ENCODE measurements at regions not wholly inside any gene's neighbourhood (a gene's known extent, or its start where the extent isn't known, plus 50 kb on each side); places are given as distances from the start of the nearest gene placed in this dataset.

DNA sequence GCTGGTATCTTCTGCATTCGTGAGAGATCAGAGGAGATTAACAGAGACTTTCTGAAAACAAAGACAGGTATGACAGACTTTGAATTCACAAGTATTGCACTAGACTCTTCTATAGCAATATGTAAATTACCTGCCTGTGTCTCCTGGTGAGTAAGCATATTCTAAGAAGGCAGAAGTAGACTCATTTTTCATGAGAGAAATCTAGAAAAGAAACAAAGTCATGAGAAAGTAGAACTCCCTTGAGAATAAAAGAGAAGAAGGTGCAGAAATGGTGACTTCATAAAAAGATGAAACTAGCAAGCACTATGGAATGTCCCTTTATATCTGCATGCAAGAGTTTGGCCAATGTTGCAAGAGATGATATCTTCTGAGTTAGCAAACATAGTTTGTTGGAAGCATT, 419.8 kb downstream of the DMRT2 start:
- H3K27me3 ChIP-seq (ENCODE audit: insufficient read depth, low read length): no peaks in the 10 kb centered on the region
- H3K27ac ChIP-seq (ENCODE audit: low read depth, low read length, poor library complexity, severe bottlenecking): no peak overlapping the region
- TF ChIP-seq, protein P1, sequence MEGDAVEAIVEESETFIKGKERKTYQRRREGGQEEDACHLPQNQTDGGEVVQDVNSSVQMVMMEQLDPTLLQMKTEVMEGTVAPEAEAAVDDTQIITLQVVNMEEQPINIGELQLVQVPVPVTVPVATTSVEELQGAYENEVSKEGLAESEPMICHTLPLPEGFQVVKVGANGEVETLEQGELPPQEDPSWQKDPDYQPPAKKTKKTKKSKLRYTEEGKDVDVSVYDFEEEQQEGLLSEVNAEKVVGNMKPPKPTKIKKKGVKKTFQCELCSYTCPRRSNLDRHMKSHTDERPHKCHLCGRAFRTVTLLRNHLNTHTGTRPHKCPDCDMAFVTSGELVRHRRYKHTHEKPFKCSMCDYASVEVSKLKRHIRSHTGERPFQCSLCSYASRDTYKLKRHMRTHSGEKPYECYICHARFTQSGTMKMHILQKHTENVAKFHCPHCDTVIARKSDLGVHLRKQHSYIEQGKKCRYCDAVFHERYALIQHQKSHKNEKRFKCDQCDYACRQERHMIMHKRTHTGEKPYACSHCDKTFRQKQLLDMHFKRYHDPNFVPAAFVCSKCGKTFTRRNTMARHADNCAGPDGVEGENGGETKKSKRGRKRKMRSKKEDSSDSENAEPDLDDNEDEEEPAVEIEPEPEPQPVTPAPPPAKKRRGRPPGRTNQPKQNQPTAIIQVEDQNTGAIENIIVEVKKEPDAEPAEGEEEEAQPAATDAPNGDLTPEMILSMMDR (IDR thresholded peaks at IDR 0.05; ENCODE audit: low read length): no peak
- no peak for TF ChIP-seq EZH2 (IDR thresholded peaks at IDR 0.05; ENCODE audit: borderline replicate concordance, low read length)
- H2AFZ ChIP-seq (ENCODE audit: low read length): no peak overlapping the region
- H3K79me2 ChIP-seq (ENCODE audit: insufficient read depth, low read length): no peaks in the 10 kb centered on the region
- no peaks in the 10 kb centered on the region for H4K20me1 ChIP-seq (ENCODE audit: insufficient read depth, low read length)
- no peaks in the 10 kb centered on the region for H3F3A ChIP-seq (ENCODE audit: insufficient read depth, low read length)
- no peaks in the 10 kb centered on the region for H3K4me1 ChIP-seq (ENCODE audit: insufficient read depth, low read length, severe bottlenecking)
- no peaks in the 10 kb centered on the region for H3K9me2 ChIP-seq (ENCODE audit: low read depth, low read length)
- H3K4me2 ChIP-seq (ENCODE audit: low read length): no peak overlapping the region
- no peak overlapping the region for H3K9ac ChIP-seq (ENCODE audit: low read length)
- H3K9me3 ChIP-seq (ENCODE audit: low read length): no peaks in the 10 kb centered on the region
- no peaks in the 10 kb centered on the region for H3K36me3 ChIP-seq (ENCODE audit: insufficient read depth, low read length)
- H3K4me3 ChIP-seq (ENCODE audit: low read depth, low read length, poor library complexity, severe bottlenecking): no peak overlapping the region

DNA sequence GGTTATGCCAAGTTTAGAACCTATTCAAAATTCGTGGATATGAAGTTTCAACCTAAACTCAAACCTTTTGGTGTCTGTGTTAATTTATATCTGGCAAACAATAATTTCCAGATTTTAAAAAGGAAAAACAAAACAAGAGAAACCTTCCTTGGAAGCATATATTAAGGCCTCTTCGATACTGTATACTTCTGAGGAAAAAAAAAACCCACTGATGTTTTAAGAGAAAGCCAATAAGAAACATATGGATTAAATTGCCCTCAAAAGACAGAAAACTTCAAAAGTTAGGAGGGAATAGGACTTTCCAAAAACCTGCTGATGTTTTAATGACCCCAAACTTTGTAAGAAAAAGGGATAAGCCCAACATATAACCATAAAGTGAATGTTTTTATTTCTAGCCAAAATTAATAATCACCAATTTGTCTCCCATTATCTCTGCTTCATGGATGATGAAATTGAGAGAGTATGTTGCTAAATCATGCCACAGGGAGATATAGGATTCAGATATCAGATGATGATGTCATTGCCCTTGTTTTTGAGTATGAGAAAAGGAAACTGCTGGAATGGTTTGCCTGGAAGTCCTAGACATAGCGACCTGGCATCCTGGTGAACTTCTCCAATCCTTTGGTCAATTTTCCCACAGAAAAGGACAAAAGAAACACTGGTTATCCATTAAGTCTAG, 423.9 kb downstream of the DMRT2 start:
- H3K9ac ChIP-seq (ENCODE audit: low read length): no peak overlapping the region
- no peak overlapping the region for H2AFZ ChIP-seq (ENCODE audit: low read length)
- no peaks in the 10 kb centered on the region for H3K79me2 ChIP-seq (ENCODE audit: insufficient read depth, low read length)
- H3K4me1 ChIP-seq (ENCODE audit: insufficient read depth, low read length, severe bottlenecking): no peaks in the 10 kb centered on the region
- H3K4me3 ChIP-seq (ENCODE audit: low read depth, low read length, poor library complexity, severe bottlenecking): no peak overlapping the region
- H3F3A ChIP-seq (ENCODE audit: insufficient read depth, low read length): no peaks in the 10 kb centered on the region
- H3K27ac ChIP-seq (ENCODE audit: low read depth, low read length, poor library complexity, severe bottlenecking): no peak overlapping the region
- H3K4me2 ChIP-seq (ENCODE audit: low read length): no peak overlapping the region
- no peaks in the 10 kb centered on the region for H3K9me3 ChIP-seq (ENCODE audit: low read length)
- no peak for TF ChIP-seq EZH2 (IDR thresholded peaks at IDR 0.05; ENCODE audit: borderline replicate concordance, low read length)
- TF ChIP-seq, protein P1 (IDR thresholded peaks at IDR 0.05; ENCODE audit: low read length): no peak
- no peaks in the 10 kb centered on the region for H4K20me1 ChIP-seq (ENCODE audit: insufficient read depth, low read length)
- H3K36me3 ChIP-seq (ENCODE audit: insufficient read depth, low read length): no peaks in the 10 kb centered on the region
- no peaks in the 10 kb centered on the region for H3K9me2 ChIP-seq (ENCODE audit: low read depth, low read length)
- no peaks in the 10 kb centered on the region for H3K27me3 ChIP-seq (ENCODE audit: insufficient read depth, low read length)

DNA sequence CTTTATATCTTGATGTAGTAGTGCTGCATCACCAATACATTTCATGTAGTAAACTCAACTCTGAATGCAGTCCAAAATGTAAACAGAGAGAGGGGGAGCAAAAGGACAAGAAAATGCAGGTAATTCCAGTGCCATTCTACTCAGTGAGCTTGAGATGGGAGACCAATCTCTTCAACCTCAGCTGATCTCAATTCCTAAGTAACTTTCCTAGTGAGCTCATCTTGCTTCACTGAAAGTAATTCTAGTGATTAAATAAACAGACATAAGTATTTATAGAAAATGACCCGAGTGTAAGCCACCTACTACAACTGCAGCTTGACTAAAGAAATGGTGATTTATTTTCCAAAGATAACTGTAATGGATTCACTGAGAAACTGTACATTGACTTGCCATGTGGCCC, 424.5 kb downstream of the DMRT2 start:
- no peaks in the 10 kb centered on the region for H3K9me3 ChIP-seq (ENCODE audit: low read length)
- H3K4me2 ChIP-seq (ENCODE audit: low read length): no peak overlapping the region
- H3K79me2 ChIP-seq (ENCODE audit: insufficient read depth, low read length): no peaks in the 10 kb centered on the region
- H2AFZ ChIP-seq (ENCODE audit: low read length): no peak overlapping the region
- H3K4me3 ChIP-seq (ENCODE audit: low read depth, low read length, poor library complexity, severe bottlenecking): no peak overlapping the region
- no peaks in the 10 kb centered on the region for H3K27me3 ChIP-seq (ENCODE audit: insufficient read depth, low read length)
- H4K20me1 ChIP-seq (ENCODE audit: insufficient read depth, low read length): no peaks in the 10 kb centered on the region
- no peaks in the 10 kb centered on the region for H3K4me1 ChIP-seq (ENCODE audit: insufficient read depth, low read length, severe bottlenecking)
- TF ChIP-seq, protein P1 (IDR thresholded peaks at IDR 0.05; ENCODE audit: low read length): no peak
- no peak for TF ChIP-seq EZH2 (IDR thresholded peaks at IDR 0.05; ENCODE audit: borderline replicate concordance, low read length)
- H3F3A ChIP-seq (ENCODE audit: insufficient read depth, low read length): no peaks in the 10 kb centered on the region
- H3K9me2 ChIP-seq (ENCODE audit: low read depth, low read length): no peaks in the 10 kb centered on the region
- no peaks in the 10 kb centered on the region for H3K36me3 ChIP-seq (ENCODE audit: insufficient read depth, low read length)
- H3K9ac ChIP-seq (ENCODE audit: low read length): no peak overlapping the region
- no peak overlapping the region for H3K27ac ChIP-seq (ENCODE audit: low read depth, low read length, poor library complexity, severe bottlenecking)

Data from OCI-LY1 (cell line).